Thoracic aorta (tissue), 2 donors: ENCODE measurements at regions not wholly inside any gene's neighbourhood (a gene's known extent, or its start where the extent isn't known, plus 50 kb on each side); places are given as distances from the start of the nearest gene placed in this dataset.

ENCODE experiments used
- ATAC-seq: fragments of 150-250 bp; one replicate; pipeline ENCODE4 v1.8.0; 2017; ENCODE audit warnings: low read depth; ENCODE audit not compliant: insufficient number of reproducible peaks, low FRiP score
- DNase-seq: peaks from one replicate; pipeline ENCODE4 v3.0.0-alpha.2; 2020; ENCODE audit warnings: low spot score
- H3K27ac ChIP-seq, 2 donors: fragments of 200-600 bp; sonication (generic); 1 replicate in 1 of 2; 2 replicates in 1 of 2; pipeline ENCODE4 v1.5.1; 2016; ENCODE audit warnings: mild to moderate bottlenecking in 2 of 2, moderate library complexity in 2 of 2
- H3K27me3 ChIP-seq: fragments of 200-600 bp; sonication (generic); replicated peaks from 2 replicates; pipeline ENCODE4 v1.6.0; 2016; ENCODE audit warnings: mild to moderate bottlenecking; ENCODE audit not compliant: insufficient read depth
- H3K36me3 ChIP-seq: fragments of 200-600 bp; sonication (generic); one replicate; pipeline ENCODE4 v1.5.1; 2016
- H3K4me1 ChIP-seq, 2 donors: fragments of 200-600 bp; sonication (generic); 1 replicate in 1 of 2; 2 replicates in 1 of 2; pipeline versions ENCODE4 v1.5.1 to v1.6.0; 2016; ENCODE audit warnings: low read depth in 2 of 2, mild to moderate bottlenecking in 1 of 2; ENCODE audit not compliant: control insufficient read depth in 1 of 2
- H3K4me3 ChIP-seq: fragments of 200-600 bp; sonication (generic); 2 replicates; pipeline ENCODE4 v1.5.1; 2016; ENCODE audit warnings: mild to moderate bottlenecking
- H3K9me3 ChIP-seq: fragments of 200-600 bp; sonication (generic); 2 replicates; pipeline ENCODE4 v1.5.1; 2016
- TF ChIP-seq, protein P1 (sequence below): fragments of 200-600 bp; sonication (generic); IDR thresholded peaks from one replicate; pipeline ENCODE4 v1.5.1; 2019; ENCODE audit warnings: antibody characterized with exemption

- DNase-seq, result no peak
- no peaks in the 10 kb centered on the region for H3K9me3 ChIP-seq
- H3K4me1 ChIP-seq, result peaks cover 4 to 29% of the 10 kb centered on the region in 2 donors
- no peak for ATAC-seq
- H3K36me3 ChIP-seq, result no peaks in the 10 kb centered on the region
- TF ChIP-seq, protein P1, sequence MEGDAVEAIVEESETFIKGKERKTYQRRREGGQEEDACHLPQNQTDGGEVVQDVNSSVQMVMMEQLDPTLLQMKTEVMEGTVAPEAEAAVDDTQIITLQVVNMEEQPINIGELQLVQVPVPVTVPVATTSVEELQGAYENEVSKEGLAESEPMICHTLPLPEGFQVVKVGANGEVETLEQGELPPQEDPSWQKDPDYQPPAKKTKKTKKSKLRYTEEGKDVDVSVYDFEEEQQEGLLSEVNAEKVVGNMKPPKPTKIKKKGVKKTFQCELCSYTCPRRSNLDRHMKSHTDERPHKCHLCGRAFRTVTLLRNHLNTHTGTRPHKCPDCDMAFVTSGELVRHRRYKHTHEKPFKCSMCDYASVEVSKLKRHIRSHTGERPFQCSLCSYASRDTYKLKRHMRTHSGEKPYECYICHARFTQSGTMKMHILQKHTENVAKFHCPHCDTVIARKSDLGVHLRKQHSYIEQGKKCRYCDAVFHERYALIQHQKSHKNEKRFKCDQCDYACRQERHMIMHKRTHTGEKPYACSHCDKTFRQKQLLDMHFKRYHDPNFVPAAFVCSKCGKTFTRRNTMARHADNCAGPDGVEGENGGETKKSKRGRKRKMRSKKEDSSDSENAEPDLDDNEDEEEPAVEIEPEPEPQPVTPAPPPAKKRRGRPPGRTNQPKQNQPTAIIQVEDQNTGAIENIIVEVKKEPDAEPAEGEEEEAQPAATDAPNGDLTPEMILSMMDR, result no peak
- no peak overlapping the region for H3K4me3 ChIP-seq
- H3K27ac ChIP-seq, result no peak overlapping the region
- no peaks in the 10 kb centered on the region for H3K27me3 ChIP-seq
Measured at GRCh38 chr5:91534332-91534731, 151.2 kb upstream of the ARRDC3 start.

- no peaks in the 10 kb centered on the region for H3K36me3 ChIP-seq
- no peak for ATAC-seq
- TF ChIP-seq, protein P1, result no peak
- H3K9me3 ChIP-seq, result no peaks in the 10 kb centered on the region
- H3K27ac ChIP-seq, result no peak overlapping the region
- DNase-seq, result no peak
- H3K4me1 ChIP-seq, result peaks cover 4 to 29% of the 10 kb centered on the region in 2 donors
- H3K27me3 ChIP-seq, result no peaks in the 10 kb centered on the region
- no peak overlapping the region for H3K4me3 ChIP-seq
Measured at GRCh38 chr5:91532779-91533178, 149.7 kb upstream of the ARRDC3 start.

DNA sequence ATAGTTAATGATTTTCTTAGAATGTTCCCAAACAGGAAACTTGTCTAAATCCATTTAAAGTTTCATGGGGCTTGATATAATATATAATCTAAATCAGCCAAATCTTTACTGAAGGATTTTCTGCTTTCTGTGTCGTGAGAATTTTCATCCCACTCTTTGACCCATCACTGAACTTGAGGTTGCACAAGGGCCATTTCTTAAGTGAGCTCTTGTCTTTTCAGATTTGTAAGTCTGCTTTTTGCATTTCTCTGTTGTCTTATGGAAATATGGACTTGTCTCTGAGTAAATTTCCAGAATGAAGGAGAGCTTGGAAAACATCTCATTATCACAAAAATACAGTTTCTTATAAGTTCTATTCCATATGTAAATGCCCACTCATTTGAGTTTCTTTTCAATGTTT, 149.2 kb upstream of the ARRDC3 start:
- ATAC-seq (no peak), DNase-seq (no peak)
- TF ChIP-seq, protein P1, result no peak
- Histone ChIP-seq H3K9me3 (no peaks in the 10 kb centered on the region), H3K4me3 (no peak overlapping the region), H3K36me3 (no peaks in the 10 kb centered on the region), H3K27me3 (no peaks in the 10 kb centered on the region), H3K4me1 (peaks cover 4 to 29% of the 10 kb centered on the region in 2 donors), H3K27ac (no peak overlapping the region)

- TF ChIP-seq, protein P1, result no peak
- DNase-seq, result no peak
- no peaks in the 10 kb centered on the region for H3K27me3 ChIP-seq
- no peak overlapping the region for H3K4me3 ChIP-seq
- H3K9me3 ChIP-seq, result no peaks in the 10 kb centered on the region
- no peaks in the 10 kb centered on the region for H3K36me3 ChIP-seq
- no peak for ATAC-seq
- no peak overlapping the region for H3K27ac ChIP-seq
- peaks cover 4 to 29% of the 10 kb centered on the region in 2 donors for H3K4me1 ChIP-seq
Measured at GRCh38 chr5:91528831-91529230, 145.7 kb upstream of the ARRDC3 start.

- H3K27ac ChIP-seq, result no peak overlapping the region
- no peaks in the 10 kb centered on the region for H3K27me3 ChIP-seq
- TF ChIP-seq, protein P1, result no peak
- ATAC-seq (no peak), DNase-seq (no peak)
- no peaks in the 10 kb centered on the region for H3K36me3 ChIP-seq
- no peak overlapping the region for H3K4me3 ChIP-seq
- H3K9me3 ChIP-seq, result no peaks in the 10 kb centered on the region
- H3K4me1 ChIP-seq, result no peaks in the 10 kb centered on the region
Measured at GRCh38 chr5:91521785-91522184, 138.7 kb upstream of the ARRDC3 start.
